B cell (primary cell): ENCODE measurements at regions not wholly inside any gene's neighbourhood (a gene's known extent, or its start where the extent isn't known, plus 50 kb on each side); places are given as distances from the start of the nearest gene placed in this dataset.

Experiments used
- ATAC-seq: fragments of 200-7000 bp; cut with Tn5 transposase; one replicate; pipeline ENCODE4 v1.10.0; 2021; ENCODE audit warnings: low read depth, mild to moderate bottlenecking, moderate number of reproducible peaks, moderate library complexity
- CTCF ChIA-PET: fragments of 350-600 bp; sonication (Branson Sonifier 250); formaldehyde crosslinking; loops from one replicate; lab custom pipeline; 2021; ENCODE audit warnings: antibody characterized with exemption, inconsistent platforms; lab: Charles Lee
- POLR2A ChIA-PET: fragments of 350-600 bp; sonication (Branson Sonifier 250); formaldehyde crosslinking; loops from one replicate; lab custom pipeline; 2021; ENCODE audit warnings: antibody characterized with exemption; lab: Charles Lee
- DNase-seq: peaks from one replicate; pipeline ENCODE4 v3.0.0; 2013
- H2AFZ ChIP-seq: 2 replicates; pipeline ENCODE4 v1.6.1; 2012; ENCODE audit warnings: mild to moderate bottlenecking, low read depth, low read length; ENCODE audit not compliant: insufficient read depth, poor library complexity, severe bottlenecking
- H3K27ac ChIP-seq, 2 donors: 1 replicate in 1 of 2; 2 replicates in 1 of 2; pipeline ENCODE4 v1.5.1; 2012 to 2013; ENCODE audit warnings: low read length in 2 of 2, mild to moderate bottlenecking in 2 of 2, moderate library complexity in 1 of 2
- H3K27me3 ChIP-seq, 4 experiments: fragments of 200-600 bp in 1 of 4; sonication (generic) in 1 of 4; replicated peaks in 1 of 4; 1 replicate in 2 of 4; 2 replicates in 2 of 4; pipeline versions ENCODE4 v1.6.1 to v1.7.0; 2013 to 2016; ENCODE audit warnings: low read length in 3 of 4, mild to moderate bottlenecking in 2 of 4, mixed read lengths in 1 of 4, moderate library complexity in 1 of 4; ENCODE audit not compliant: insufficient read depth in 4 of 4, control insufficient read depth in 3 of 4; ENCODE audit errors: control extremely low read depth in 1 of 4
- H3K36me3 ChIP-seq, 2 experiments: replicated peaks in 1 of 2; 1 replicate in 1 of 2; 2 replicates in 1 of 2; pipeline versions ENCODE4 v1.6.1 to v1.7.1; 2013; ENCODE audit warnings: low read length in 1 of 2; ENCODE audit not compliant: insufficient read depth in 2 of 2, control insufficient read depth in 1 of 2; ENCODE audit errors: control extremely low read depth in 1 of 2, extremely low read depth in 1 of 2
- H3K4me1 ChIP-seq, 2 donors: fragments of 200-600 bp in 1 of 2; sonication (generic) in 1 of 2; 1 replicate in 1 of 2; 2 replicates in 1 of 2; pipeline versions ENCODE4 v1.5.1 to v1.6.1; 2013 to 2017; ENCODE audit warnings: low read length in 2 of 2; ENCODE audit not compliant: control insufficient read depth in 2 of 2, insufficient read depth in 2 of 2
- H3K4me2 ChIP-seq: replicated peaks from 2 replicates; pipeline ENCODE3; 2012; ENCODE audit warnings: mild to moderate bottlenecking, low read depth, low read length; ENCODE audit not compliant: poor library complexity, severe bottlenecking
- H3K4me3 ChIP-seq, 5 experiments: fragments of 200-600 bp in 1 of 5; sonication (generic) in 1 of 5; 1 replicate in 3 of 5; 2 replicates in 2 of 5; pipeline versions ENCODE4 v1.5.1 to v1.7.0; 2011 to 2016; ENCODE audit warnings: low read length in 4 of 5, mild to moderate bottlenecking in 4 of 5, low read depth in 2 of 5, control low read depth in 1 of 5, moderate library complexity in 1 of 5; ENCODE audit not compliant: insufficient read depth in 1 of 5; ENCODE audit errors: control extremely low read depth in 1 of 5, extremely low read depth in 1 of 5
- H3K79me2 ChIP-seq: fragments of 200-600 bp; sonication (generic); one replicate; pipeline ENCODE4 v1.6.0; 2016; ENCODE audit warnings: low read length; ENCODE audit not compliant: control insufficient read depth, insufficient read depth
- H3K9ac ChIP-seq: fragments of 200-600 bp; sonication (generic); 2 replicates; pipeline ENCODE4 v1.6.1; 2017; ENCODE audit warnings: mild to moderate bottlenecking, low read length, moderate library complexity
- H3K9me3 ChIP-seq, 3 donors: one replicate each; pipeline versions ENCODE4 v1.6.1 to v1.7.1; 2013; ENCODE audit warnings: low read length in 2 of 3; ENCODE audit not compliant: control insufficient read depth in 2 of 3, insufficient read depth in 1 of 3; ENCODE audit errors: control extremely low read depth in 1 of 3
- H4K20me1 ChIP-seq: 2 replicates; pipeline ENCODE4 v1.6.0; 2012; ENCODE audit warnings: mild to moderate bottlenecking, low read length; ENCODE audit not compliant: insufficient read depth, control insufficient read depth, poor library complexity, severe bottlenecking
- H3K27ac Mint-ChIP-seq: one replicate; pipeline ENCODE4 v1.8.0; 2021; ENCODE audit warnings: mixed read lengths
- H3K27me3 Mint-ChIP-seq: one replicate; pipeline ENCODE4 v1.8.0; 2021; ENCODE audit warnings: mixed read lengths
- H3K4me1 Mint-ChIP-seq: one replicate; pipeline ENCODE4 v1.8.0; 2021; ENCODE audit warnings: mixed read lengths
- H3K4me3 Mint-ChIP-seq: one replicate; pipeline ENCODE4 v1.8.0; 2021; ENCODE audit warnings: mixed read lengths
- H3K9me3 Mint-ChIP-seq: one replicate; pipeline ENCODE4 v1.8.0; 2022; ENCODE audit warnings: mixed read lengths; ENCODE audit not compliant: insufficient read depth
- CTCF ChIP-seq: fragments of 200-600 bp; IDR thresholded peaks from one replicate; pipeline ENCODE4 v1.8.0; 2022; ENCODE audit warnings: antibody characterized with exemption, mild to moderate bottlenecking
- EZH2 ChIP-seq: IDR thresholded peaks from 2 replicates; pipeline ENCODE4 v1.6.1; 2012; ENCODE audit warnings: borderline replicate concordance, low read depth, mild to moderate bottlenecking, moderate library complexity, low read length; ENCODE audit not compliant: insufficient read depth, poor library complexity, severe bottlenecking
- WGBS: methylation state at CpG from one replicate; pipeline ENCODE4 v1.1.5; 2013; ENCODE audit warnings: missing lambda C conversion rate; ENCODE audit not compliant: insufficient coverage; 5-methylcytosine and 5-hydroxymethylcytosine counted together
- intact Hi-C: fragments of 100-400 bp; cut with micrococcal nuclease; formaldehyde crosslinking; loops from one replicate; pipeline ENCODE4 v1.10.0; 2022

- Histone ChIP-seq H3K27ac (no peak overlapping the region), H3K9ac (no peak overlapping the region), H3K36me3 (no peaks in the 10 kb centered on the region), H4K20me1 (no peaks in the 10 kb centered on the region), H2AFZ (no peak overlapping the region), H3K79me2 (no peaks in the 10 kb centered on the region), H3K9me3 (peaks cover 0 to 2% (median 0%) of the 10 kb centered on the region in 3 donors), H3K4me2 (no peak overlapping the region), H3K27me3 (no peaks in the 10 kb centered on the region), H3K4me3 (no peak overlapping the region), H3K4me1 (no peaks in the 10 kb centered on the region)
- DNase-seq (no peak), ATAC-seq (no peak)
- no peak for TF ChIP-seq EZH2
- no peak for TF ChIP-seq CTCF
- H3K27ac Mint-ChIP-seq, result no peak overlapping the region
- peaks cover 20% of the 10 kb centered on the region for H3K4me1 Mint-ChIP-seq
- intact Hi-C loops, result no loop called here
- no peaks in the 10 kb centered on the region for H3K9me3 Mint-ChIP-seq
- peaks cover 4% of the 10 kb centered on the region for H3K27me3 Mint-ChIP-seq
- CTCF ChIA-PET, result interaction anchor here (0.6 kb wide), 1 partner anchor 272 kb away, joined by 3 read pairs; no protein-coding TSS in a partner anchor
- 100% methylated on average over 3 of the region's 4 CpGs for WGBS
- POLR2A ChIA-PET, result no interaction called here
- no peak overlapping the region for H3K4me3 Mint-ChIP-seq
Observed at GRCh38 chr3:56940321-56940720, 120.1 kb upstream of the SPATA12 start.

- no peak for ATAC-seq
- TF ChIP-seq CTCF (no peak), EZH2 (no peak)
- H3K9me3 ChIP-seq, result no peaks in the 10 kb centered on the region
- H3K27ac Mint-ChIP-seq, result no peak overlapping the region
- no peaks in the 10 kb centered on the region for H3K79me2 ChIP-seq
- no peak overlapping the region for H2AFZ ChIP-seq
- no peaks in the 10 kb centered on the region for H3K9me3 Mint-ChIP-seq
- DNase-seq, result no peak
- CTCF ChIA-PET, result no interaction called here
- no peak overlapping the region for H3K9ac ChIP-seq
- H3K4me2 ChIP-seq, result no peak overlapping the region
- H3K27ac ChIP-seq, result no peak overlapping the region
- H3K27me3 Mint-ChIP-seq, result peaks cover 4% of the 10 kb centered on the region
- H3K4me1 ChIP-seq, result no peaks in the 10 kb centered on the region
- no peak overlapping the region for H3K4me3 Mint-ChIP-seq
- intact Hi-C loops, result no loop called here
- peaks cover 16% of the 10 kb centered on the region for H3K4me1 Mint-ChIP-seq
- H3K36me3 ChIP-seq, result no peaks in the 10 kb centered on the region
- POLR2A ChIA-PET, result no interaction called here
- H3K27me3 ChIP-seq, result no peaks in the 10 kb centered on the region
- H4K20me1 ChIP-seq, result no peaks in the 10 kb centered on the region
- no peak overlapping the region for H3K4me3 ChIP-seq
- no CpG with 5 or more reads among the region's 1 CpG for WGBS
Observed at GRCh38 chr3:56939834-56940233, 120.6 kb upstream of the SPATA12 start.
